Nephron progenitor cell (in vitro differentiated cells): ENCODE measurements at regions not wholly inside any gene's neighbourhood (a gene's known extent, or its start where the extent isn't known, plus 50 kb on each side); places are given as distances from the start of the nearest gene placed in this dataset.

Source experiments
- DNase-seq: peaks from one replicate; pipeline ENCODE4 v3.0.0; 2021
- H3K27ac Mint-ChIP-seq: 2 replicates; pipeline ENCODE4 v1.8.0; 2021; ENCODE audit warnings: mild to moderate bottlenecking, moderate library complexity, mixed read lengths
- H3K27me3 Mint-ChIP-seq: 2 replicates; pipeline ENCODE4 v1.8.0; 2021; ENCODE audit warnings: mild to moderate bottlenecking, low read depth, mixed read lengths; ENCODE audit not compliant: poor library complexity
- H3K36me3 Mint-ChIP-seq: 2 replicates; pipeline ENCODE4 v1.8.0; 2021; ENCODE audit warnings: low read depth, mixed read lengths
- H3K4me1 Mint-ChIP-seq: 2 replicates; pipeline ENCODE4 v1.8.0; 2021; ENCODE audit warnings: mixed read lengths
- H3K4me3 Mint-ChIP-seq: 2 replicates; pipeline ENCODE4 v1.8.0; 2021; ENCODE audit warnings: mild to moderate bottlenecking, moderate library complexity, mixed read lengths
- H3K9me3 Mint-ChIP-seq: 2 replicates; pipeline ENCODE4 v1.8.0; 2021; ENCODE audit warnings: mild to moderate bottlenecking, moderate library complexity, mixed read lengths
- CTCF ChIP-seq: fragments of 200-600 bp; sonication (generic); IDR thresholded peaks from 2 replicates; pipeline ENCODE4 v1.5.0; 2021; ENCODE audit warnings: antibody characterized with exemption

GRCh38 chr7:41107330-41107937, 595.5 kb downstream of the INHBA start:
- Mint-ChIP-seq H3K9me3 (no peaks in the 10 kb centered on the region), H3K27ac (no peak overlapping the region), H3K36me3 (no peaks in the 10 kb centered on the region), H3K4me1 (no peaks in the 10 kb centered on the region), H3K27me3 (no peaks in the 10 kb centered on the region), H3K4me3 (no peak overlapping the region)
- DNase-seq, result no peak
- no peak for TF ChIP-seq CTCF

DNA sequence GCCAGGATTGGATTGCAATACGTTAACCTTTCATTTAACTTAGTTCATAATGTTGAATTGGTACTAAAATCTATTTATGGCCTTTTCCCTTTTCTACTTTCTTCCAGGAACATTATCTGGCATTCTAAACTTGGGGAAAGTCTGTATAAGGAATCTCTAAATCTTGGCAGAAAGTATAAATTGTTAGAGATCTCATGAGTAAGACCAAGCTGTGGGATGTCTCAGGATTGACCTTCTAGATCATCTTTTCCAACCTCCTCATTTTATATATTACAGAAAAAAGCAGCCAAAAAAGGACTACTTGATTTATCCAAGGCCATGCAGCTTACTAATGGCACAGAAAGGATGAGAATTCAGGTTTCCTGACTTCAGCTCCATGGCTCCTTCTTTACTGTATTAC, 598.3 kb downstream of the INHBA start:
- no peaks in the 10 kb centered on the region for H3K27me3 Mint-ChIP-seq
- H3K27ac Mint-ChIP-seq, result no peak overlapping the region
- no peaks in the 10 kb centered on the region for H3K4me1 Mint-ChIP-seq
- no peak for TF ChIP-seq CTCF
- H3K4me3 Mint-ChIP-seq, result no peak overlapping the region
- no peaks in the 10 kb centered on the region for H3K36me3 Mint-ChIP-seq
- no peak for DNase-seq
- H3K9me3 Mint-ChIP-seq, result no peaks in the 10 kb centered on the region

DNA sequence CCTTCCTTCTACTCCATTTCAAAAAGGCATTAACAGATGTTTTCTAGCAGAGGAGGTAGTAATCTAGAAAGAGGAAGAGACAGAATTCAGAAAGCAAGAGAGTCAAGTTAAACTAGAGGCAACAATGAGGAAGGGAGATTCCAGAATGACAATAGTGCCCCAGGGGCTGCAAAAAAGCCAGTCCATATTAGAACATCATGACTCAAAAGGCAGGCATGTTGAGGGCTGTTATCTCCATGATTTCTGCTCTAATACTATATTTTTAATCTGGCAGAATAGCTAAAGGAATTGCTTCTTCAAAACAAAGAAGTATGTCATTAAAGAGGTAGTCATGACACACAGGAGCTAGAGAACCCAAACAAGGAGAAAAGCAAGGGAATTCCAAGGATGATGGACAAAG, 599.6 kb downstream of the INHBA start:
- H3K36me3 Mint-ChIP-seq, result no peaks in the 10 kb centered on the region
- DNase-seq, result no peak
- no peaks in the 10 kb centered on the region for H3K4me1 Mint-ChIP-seq
- H3K27me3 Mint-ChIP-seq, result no peaks in the 10 kb centered on the region
- no peak for TF ChIP-seq CTCF
- no peak overlapping the region for H3K4me3 Mint-ChIP-seq
- no peaks in the 10 kb centered on the region for H3K9me3 Mint-ChIP-seq
- H3K27ac Mint-ChIP-seq, result no peak overlapping the region

GRCh38 chr7:41098846-41099245, 604.0 kb downstream of the INHBA start:
- TF ChIP-seq CTCF, result no peak
- Mint-ChIP-seq H3K27ac (no peak overlapping the region), H3K4me3 (no peak overlapping the region), H3K4me1 (no peaks in the 10 kb centered on the region), H3K9me3 (no peaks in the 10 kb centered on the region), H3K27me3 (no peaks in the 10 kb centered on the region), H3K36me3 (no peaks in the 10 kb centered on the region)
- DNase-seq, result no peak

DNA sequence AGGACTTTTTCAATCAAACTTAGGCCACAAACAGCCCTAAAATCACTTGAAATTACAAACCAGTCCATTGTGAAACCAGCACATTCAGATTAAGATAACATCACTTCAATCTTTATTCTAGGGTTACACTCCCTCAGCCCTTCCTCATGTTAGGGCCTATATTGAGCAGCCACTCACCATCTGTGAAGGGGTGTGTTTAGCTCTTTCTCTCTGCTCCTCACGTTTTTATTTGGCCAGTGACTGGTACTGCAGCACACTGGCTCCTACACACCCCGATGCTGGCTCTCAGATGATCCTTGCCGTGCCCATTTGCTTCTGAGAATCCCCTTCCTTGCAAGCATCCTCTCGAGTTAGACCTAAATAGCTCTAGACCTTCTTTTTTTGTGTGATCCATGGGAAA, 604.5 kb downstream of the INHBA start:
- H3K27me3 Mint-ChIP-seq, result no peaks in the 10 kb centered on the region
- no peaks in the 10 kb centered on the region for H3K9me3 Mint-ChIP-seq

More for the DNA sequence above, 604.5 kb downstream of the INHBA start:
- Mint-ChIP-seq H3K36me3 (no peaks in the 10 kb centered on the region), H3K27ac (no peak overlapping the region), H3K4me3 (no peak overlapping the region), H3K4me1 (no peaks in the 10 kb centered on the region)
- TF ChIP-seq CTCF, result no peak
- DNase-seq, result no peak
